ENCODE measurements at regions not wholly inside any gene's neighbourhood (a gene's known extent, or its start where the extent isn't known, plus 50 kb on each side); places are given as distances from the start of the nearest gene placed in this dataset.

- H3K23me2 ChIP-seq (ENCODE audit: insufficient read length, low read depth, low read length, poor library complexity, severe bottlenecking), result no peaks in the 10 kb centered on the region
- no peak overlapping the region for H2BK12ac ChIP-seq (ENCODE audit: insufficient read length, low read depth, low read length)
- Mint-ChIP-seq H3K9me3 (peaks cover 0 to 2% of the 10 kb centered on the region in 2 experiments; a peak in 1 of 5 replicates), H3K36me3 (ENCODE audit: insufficient read depth in 1 of 3, low read depth in 3 of 3) (peaks cover 0 to 2% (median 2%) of the 10 kb centered on the region in 3 experiments; a peak in 2 of 7 replicates), H3K27ac (peak overlapping the region in 1 of 3 experiments; percentile 22; a peak in 1 of 7 replicates), H3K27me3 (ENCODE audit: low read depth) (no peaks in the 10 kb centered on the region), H3K4me3 (no peak overlapping the region), H3K4me1 (peaks cover 7 to 20% of the 10 kb centered on the region in 2 experiments)
- no peak overlapping the region for H3K4me2 ChIP-seq (ENCODE audit: insufficient read depth, insufficient read length, low read length)
- no peak overlapping the region for H3K18ac ChIP-seq (ENCODE audit: insufficient read length, low read depth, low read length)
- H4K20me1 ChIP-seq (ENCODE audit: control insufficient read depth, insufficient read depth, insufficient read length), result no peaks in the 10 kb centered on the region
- no peak overlapping the region for H4K91ac ChIP-seq (ENCODE audit: insufficient read length, low read depth, low read length)
- H3K23ac ChIP-seq (ENCODE audit: insufficient read length, low read depth, low read length), result no peak overlapping the region
- H3K9ac ChIP-seq (ENCODE audit: extremely low read depth, insufficient read length, low read length), result no peak overlapping the region
- no peaks in the 10 kb centered on the region for H3K79me2 ChIP-seq (ENCODE audit: insufficient read depth, low read length)
- H2AFZ ChIP-seq (ENCODE audit: low read length), result no peak overlapping the region
- H3K27me3 ChIP-seq (ENCODE audit: insufficient read depth, low read length), result no peaks in the 10 kb centered on the region
- no peak overlapping the region for H2AK5ac ChIP-seq (ENCODE audit: insufficient read length, low read length)
- no peak overlapping the region for H3K56ac ChIP-seq (ENCODE audit: insufficient read length, low read depth, low read length)
- H3K4ac ChIP-seq (ENCODE audit: low read depth, low read length), result no peak overlapping the region
- no peak overlapping the region for H2BK120ac ChIP-seq (ENCODE audit: low read depth, low read length, poor library complexity, severe bottlenecking)
- no peak overlapping the region for H2BK15ac ChIP-seq (ENCODE audit: low read depth, low read length)
- no peaks in the 10 kb centered on the region for H3K79me1 ChIP-seq (ENCODE audit: insufficient read depth, low read depth, low read length, poor library complexity, severe bottlenecking)
- no peak overlapping the region for H4K8ac ChIP-seq (replicated peaks; ENCODE audit: insufficient read length, low read depth, low read length)
- no peak for DNase-seq
- WGBS (ENCODE audit: extremely low coverage, insufficient read length, low lambda C conversion rate), result no CpG with 5 or more reads among the region's 2 CpGs
- H3K14ac ChIP-seq (ENCODE audit: insufficient read depth, low read length), result no peak overlapping the region
- H4K5ac ChIP-seq (ENCODE audit: insufficient read length, low read depth, low read length), result no peak overlapping the region
- no peak for TF ChIP-seq CTCF (conservative IDR thresholded peaks at IDR 0.05)
- H3T11ph ChIP-seq (ENCODE audit: low read length), result no peak overlapping the region
- H2BK20ac ChIP-seq (ENCODE audit: low read depth, low read length, poor library complexity, severe bottlenecking), result no peak overlapping the region
- no peak overlapping the region for H3K27ac ChIP-seq (ENCODE audit: insufficient read length, low read depth, low read length)
- H2BK5ac ChIP-seq (ENCODE audit: insufficient read length, low read length), result no peak overlapping the region
- no peaks in the 10 kb centered on the region for H3K9me3 ChIP-seq (ENCODE audit: control insufficient read depth, low read depth, low read length)
- no peaks in the 10 kb centered on the region; the same call in 1 of the 2 replicates for H3K4me1 ChIP-seq (ENCODE audit: insufficient read depth, low read length)
Observed at GRCh38 chr12:66742508-66743367, 63.9 kb upstream of the GRIP1 start.
